ENCODE measurements at regions not wholly inside any gene's neighbourhood (a gene's known extent, or its start where the extent isn't known, plus 50 kb on each side); places are given as distances from the start of the nearest gene placed in this dataset.

- in situ Hi-C loops (cut with MboI; ENCODE audit: low pct_ligation_motif_present in 1 of 4, low pct_unique_long_range_greater_than_20kb in 1 of 4, low sequenced_read_pairs in 3 of 4), result no loop called here
- H3K36me3 ChIP-seq, result no peaks in the 10 kb centered on the region
Measured at GRCh38 chrX:124230655-124231450, 101.6 kb upstream of the TEX13D start.

GRCh38 chrX:124231451-124231759 lies 101.1 kb upstream of the TEX13D start:
- Histone ChIP-seq H3K27me3 (no peaks in the 10 kb centered on the region), H3K4me1 (no peaks in the 10 kb centered on the region), H3K4me3 (no peak overlapping the region), H3K36me3 (no peaks in the 10 kb centered on the region), H3K27ac (no peak overlapping the region), H3K9me3 (no peaks in the 10 kb centered on the region)
- intact Hi-C loops (cut with DNase I; ENCODE audit: low total_unique reads) (no loop called here), in situ Hi-C loops (cut with MboI; ENCODE audit: low pct_ligation_motif_present in 1 of 4, low pct_unique_long_range_greater_than_20kb in 1 of 4, low sequenced_read_pairs in 3 of 4) (no loop called here)
- WGBS, 2 donors (ENCODE audit: low coverage in 1 of 2), result 55% methylated on average over 1 of the region's 1 CpG; no CpG with 5 or more reads in 1 of the 2 donors
- no peak for TF ChIP-seq EP300 (IDR thresholded peaks at IDR 0.05; ENCODE audit: low read depth)
- no peak for TF ChIP-seq POLR2A (IDR thresholded peaks at IDR 0.05)
- no peak for TF ChIP-seq CTCF (IDR thresholded peaks at IDR 0.05)
- no peak for DNase-seq

More at GRCh38 chrX:124230655-124231450, 101.6 kb upstream of the TEX13D start:
- no peak overlapping the region for H3K4me3 ChIP-seq
- no peak for DNase-seq
- no peaks in the 10 kb centered on the region for H3K27me3 ChIP-seq
- TF ChIP-seq EP300 (IDR thresholded peaks at IDR 0.05; ENCODE audit: low read depth) (no peak), POLR2AphosphoS5 (IDR thresholded peaks at IDR 0.05) (no peak), POLR2A (IDR thresholded peaks at IDR 0.05) (no peak), CTCF (IDR thresholded peaks at IDR 0.05) (no peak)
- no peaks in the 10 kb centered on the region for H3K9me3 ChIP-seq
- 20 to 61% methylated on average over 1 to 10 of the region's 10 CpGs for WGBS, 2 donors (ENCODE audit: low coverage in 1 of 2)
- no peak overlapping the region for H3K27ac ChIP-seq
- no peaks in the 10 kb centered on the region for H3K4me1 ChIP-seq
- intact Hi-C loops (cut with DNase I; ENCODE audit: low total_unique reads), result no loop called here

GRCh38 chrX:124232523-124233201 lies 99.8 kb upstream of the TEX13D start:
- WGBS, 2 donors (ENCODE audit: low coverage in 1 of 2), result 44 to 47% methylated on average over 2 to 3 of the region's 3 CpGs
- Histone ChIP-seq H3K27me3 (no peaks in the 10 kb centered on the region), H3K36me3 (no peaks in the 10 kb centered on the region), H3K4me3 (no peak overlapping the region), H3K9me3 (no peaks in the 10 kb centered on the region), H3K27ac (no peak overlapping the region), H3K4me1 (no peaks in the 10 kb centered on the region)
- TF ChIP-seq POLR2AphosphoS5 (IDR thresholded peaks at IDR 0.05), result no peak
- TF ChIP-seq POLR2A (IDR thresholded peaks at IDR 0.05), result no peak
- TF ChIP-seq EP300 (IDR thresholded peaks at IDR 0.05; ENCODE audit: low read depth), result no peak
- no peak for TF ChIP-seq CTCF (IDR thresholded peaks at IDR 0.05)
- no peak for DNase-seq
- intact Hi-C loops (cut with DNase I; ENCODE audit: low total_unique reads), result no loop called here
- in situ Hi-C loops (cut with MboI; ENCODE audit: low pct_ligation_motif_present in 1 of 4, low pct_unique_long_range_greater_than_20kb in 1 of 4, low sequenced_read_pairs in 3 of 4), result no loop called here

- no peaks in the 10 kb centered on the region for H3K4me1 ChIP-seq
- no peak for TF ChIP-seq POLR2A (IDR thresholded peaks at IDR 0.05)
- TF ChIP-seq EP300 (IDR thresholded peaks at IDR 0.05; ENCODE audit: low read depth), result no peak
- no peak for TF ChIP-seq CTCF (IDR thresholded peaks at IDR 0.05)
- TF ChIP-seq POLR2AphosphoS5 (IDR thresholded peaks at IDR 0.05), result peak in 1 of 3 donors; percentile 25
- 54% methylated on average over 8 of the region's 8 CpGs; no CpG with 5 or more reads in 1 of the 2 donors for WGBS, 2 donors (ENCODE audit: low coverage in 1 of 2)
- H3K27me3 ChIP-seq, result no peaks in the 10 kb centered on the region
- H3K4me3 ChIP-seq, result no peak overlapping the region
- H3K9me3 ChIP-seq, result no peaks in the 10 kb centered on the region
- in situ Hi-C loops (cut with MboI; ENCODE audit: low pct_ligation_motif_present in 1 of 4, low pct_unique_long_range_greater_than_20kb in 1 of 4, low sequenced_read_pairs in 3 of 4), result no loop called here
- no peak for DNase-seq
- H3K27ac ChIP-seq, result peak overlapping the region in 1 of 4 donors; percentile 24
- no peaks in the 10 kb centered on the region for H3K36me3 ChIP-seq
- intact Hi-C loops (cut with DNase I; ENCODE audit: low total_unique reads), result no loop called here
Measured at GRCh38 chrX:124234348-124234747, 98.1 kb upstream of the TEX13D start.
